Upper lobe of right lung (tissue), 1 donor: ENCODE measurements at regions not wholly inside any gene's neighbourhood (a gene's known extent, or its start where the extent isn't known, plus 50 kb on each side); places are given as distances from the start of the nearest gene placed in this dataset.

ENCODE experiments used
- ATAC-seq: fragments of 200-7000 bp; cut with Tn5 transposase; one replicate; pipeline ENCODE4 v1.9.1; 2020; ENCODE audit warnings: mild to moderate bottlenecking, moderate library complexity
- DNase-seq: peaks from one replicate; pipeline ENCODE4 v3.0.0-alpha.2; 2020
- H3K27ac ChIP-seq: fragments of 200-600 bp; one replicate; pipeline ENCODE4 v1.8.0; 2022
- H3K27me3 ChIP-seq: fragments of 200-600 bp; one replicate; pipeline ENCODE4 v1.8.0; 2022; ENCODE audit warnings: mild to moderate bottlenecking
- H3K36me3 ChIP-seq: fragments of 200-600 bp; one replicate; pipeline ENCODE4 v1.8.0; 2022
- H3K4me1 ChIP-seq: fragments of 200-600 bp; one replicate; pipeline ENCODE4 v1.8.0; 2022
- H3K4me3 ChIP-seq: fragments of 200-600 bp; one replicate; pipeline ENCODE4 v1.8.0; 2022; ENCODE audit warnings: mild to moderate bottlenecking
- H3K9me3 ChIP-seq: fragments of 200-600 bp; one replicate; pipeline ENCODE4 v1.8.0; 2022
- intact Hi-C: fragments of 100-400 bp; cut with DNase I; formaldehyde crosslinking; loops from one replicate; pipeline ENCODE4 v1.11.0; 2022
- TF ChIP-seq, protein P1 (sequence below): fragments of 200-600 bp; IDR thresholded peaks from one replicate; pipeline ENCODE4 v1.8.0; 2022; ENCODE audit warnings: antibody characterized with exemption
- donor health status: DM: no; HTN: yes; CAD: no; lungs with severe emphysema.

GRCh38 chr5:124287813-124288212 is 458.6 kb downstream of the ZNF608 start:
- ATAC-seq, result no peak

GRCh38 chr5:124285733-124286132 is 460.7 kb downstream of the ZNF608 start:
- intact Hi-C loops, result no loop called here
- no peak for ATAC-seq
- TF ChIP-seq, protein P1, sequence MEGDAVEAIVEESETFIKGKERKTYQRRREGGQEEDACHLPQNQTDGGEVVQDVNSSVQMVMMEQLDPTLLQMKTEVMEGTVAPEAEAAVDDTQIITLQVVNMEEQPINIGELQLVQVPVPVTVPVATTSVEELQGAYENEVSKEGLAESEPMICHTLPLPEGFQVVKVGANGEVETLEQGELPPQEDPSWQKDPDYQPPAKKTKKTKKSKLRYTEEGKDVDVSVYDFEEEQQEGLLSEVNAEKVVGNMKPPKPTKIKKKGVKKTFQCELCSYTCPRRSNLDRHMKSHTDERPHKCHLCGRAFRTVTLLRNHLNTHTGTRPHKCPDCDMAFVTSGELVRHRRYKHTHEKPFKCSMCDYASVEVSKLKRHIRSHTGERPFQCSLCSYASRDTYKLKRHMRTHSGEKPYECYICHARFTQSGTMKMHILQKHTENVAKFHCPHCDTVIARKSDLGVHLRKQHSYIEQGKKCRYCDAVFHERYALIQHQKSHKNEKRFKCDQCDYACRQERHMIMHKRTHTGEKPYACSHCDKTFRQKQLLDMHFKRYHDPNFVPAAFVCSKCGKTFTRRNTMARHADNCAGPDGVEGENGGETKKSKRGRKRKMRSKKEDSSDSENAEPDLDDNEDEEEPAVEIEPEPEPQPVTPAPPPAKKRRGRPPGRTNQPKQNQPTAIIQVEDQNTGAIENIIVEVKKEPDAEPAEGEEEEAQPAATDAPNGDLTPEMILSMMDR, result no peak
- Histone ChIP-seq H3K27me3 (no peaks in the 10 kb centered on the region), H3K4me1 (peaks cover 8% of the 10 kb centered on the region), H3K36me3 (no peaks in the 10 kb centered on the region), H3K9me3 (no peaks in the 10 kb centered on the region), H3K27ac (no peak overlapping the region), H3K4me3 (no peak overlapping the region)
- no peak for DNase-seq

More at GRCh38 chr5:124287813-124288212, 458.6 kb downstream of the ZNF608 start:
- Histone ChIP-seq H3K27me3 (no peaks in the 10 kb centered on the region), H3K4me3 (no peak overlapping the region), H3K9me3 (no peaks in the 10 kb centered on the region), H3K27ac (no peak overlapping the region), H3K36me3 (no peaks in the 10 kb centered on the region), H3K4me1 (peaks cover 8% of the 10 kb centered on the region)
- intact Hi-C loops, result no loop called here
- DNase-seq, result no peak
- TF ChIP-seq, protein P1, result no peak

DNA sequence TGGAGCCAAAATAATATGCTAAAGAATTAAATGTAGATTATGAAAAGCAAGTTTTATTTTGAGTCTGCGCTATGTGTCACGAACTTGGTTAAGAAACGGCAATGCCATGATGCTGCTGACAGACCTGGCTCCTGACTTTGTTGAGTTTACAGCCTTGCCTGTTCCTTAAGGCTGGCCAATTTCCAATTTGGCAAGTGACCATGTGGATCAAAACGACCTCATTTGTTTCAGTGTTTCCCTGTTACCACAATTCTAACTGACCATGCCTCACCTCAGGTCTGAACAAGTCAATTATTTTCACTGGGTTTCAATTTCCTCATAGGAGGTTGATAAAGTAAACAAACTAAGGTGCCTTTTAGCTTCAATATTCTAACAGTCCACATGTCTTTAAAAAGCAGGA is 461.4 kb downstream of the ZNF608 start:
- TF ChIP-seq, protein P1, result no peak
- Histone ChIP-seq H3K4me3 (no peak overlapping the region), H3K27me3 (no peaks in the 10 kb centered on the region), H3K36me3 (no peaks in the 10 kb centered on the region), H3K9me3 (no peaks in the 10 kb centered on the region), H3K4me1 (peaks cover 8% of the 10 kb centered on the region), H3K27ac (no peak overlapping the region)
- no peak for DNase-seq
- intact Hi-C loops, result no loop called here
- no peak for ATAC-seq

DNA sequence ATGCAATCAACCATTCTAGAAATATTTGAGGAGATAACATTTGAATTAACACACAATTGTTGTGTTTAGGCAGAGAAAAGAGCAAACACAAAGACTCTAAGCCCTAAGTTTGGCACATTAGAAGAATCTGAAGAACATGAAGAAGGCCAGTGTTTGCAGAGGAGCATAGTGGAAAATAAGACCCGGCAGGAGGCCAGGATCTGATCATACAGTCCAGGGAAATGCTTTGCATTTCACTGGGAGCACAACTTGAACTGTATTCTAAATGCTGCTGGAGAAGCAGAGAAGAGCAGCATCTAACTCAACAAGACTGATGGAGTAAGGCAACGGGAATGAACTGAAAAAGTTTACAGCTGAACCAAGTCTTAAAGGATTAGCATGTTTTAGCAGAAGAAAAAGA is 463.4 kb downstream of the ZNF608 start:
- intact Hi-C loops, result no loop called here
- Histone ChIP-seq H3K36me3 (no peaks in the 10 kb centered on the region), H3K27ac (no peak overlapping the region), H3K4me3 (no peak overlapping the region), H3K27me3 (no peaks in the 10 kb centered on the region), H3K9me3 (no peaks in the 10 kb centered on the region), H3K4me1 (no peaks in the 10 kb centered on the region)
- ATAC-seq (no peak), DNase-seq (no peak)
- TF ChIP-seq, protein P1, result no peak

- Histone ChIP-seq H3K9me3 (no peaks in the 10 kb centered on the region), H3K4me3 (no peak overlapping the region), H3K27ac (no peak overlapping the region), H3K4me1 (no peaks in the 10 kb centered on the region), H3K27me3 (no peaks in the 10 kb centered on the region), H3K36me3 (no peaks in the 10 kb centered on the region)
- DNase-seq, result no peak
- TF ChIP-seq, protein P1, result no peak
- ATAC-seq, result no peak
- intact Hi-C loops, result no loop called here
Observed at GRCh38 chr5:124280079-124280478, 466.4 kb downstream of the ZNF608 start.
